Fibroblast of lung (primary cell): ENCODE measurements at regions not wholly inside any gene's neighbourhood (a gene's known extent, or its start where the extent isn't known, plus 50 kb on each side); places are given as distances from the start of the nearest gene placed in this dataset.

Experiments
- EZH2 ChIP-seq: IDR thresholded peaks from 2 replicates; pipeline ENCODE4 v1.5.1; 2012; ENCODE audit warnings: low read length, control low read depth, mild to moderate bottlenecking; ENCODE audit errors: missing control alignments
- TF ChIP-seq, protein P1 (sequence below), 2 donors: IDR thresholded peaks in 1 of 2; conservative IDR thresholded peaks in 1 of 2; 1 replicate in 1 of 2; 2 replicates in 1 of 2; pipeline ENCODE4 v1.5.1; 2011 to 2012; ENCODE audit warnings: low read length in 2 of 2, control low read depth in 1 of 2, inconsistent platforms in 1 of 2, low read depth in 1 of 2, mild to moderate bottlenecking in 1 of 2

DNA sequence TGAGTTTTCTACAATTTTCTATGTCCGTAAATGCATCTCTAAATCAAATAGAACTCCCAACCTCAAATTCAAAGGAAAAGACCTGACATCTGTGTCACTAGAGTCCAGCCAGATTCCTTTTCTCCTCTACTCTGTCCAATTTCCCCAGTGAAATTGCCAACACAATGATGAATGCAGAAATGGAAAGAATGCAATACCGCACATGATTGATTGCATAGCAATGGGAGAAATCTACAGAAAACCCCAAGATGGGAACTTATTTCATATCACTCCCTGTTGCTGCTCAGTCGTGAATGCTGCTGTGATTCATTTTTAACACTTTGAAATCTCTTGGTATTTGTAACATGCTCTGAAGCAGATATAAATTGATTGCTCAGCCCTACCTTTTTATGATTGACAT lies 355.1 kb upstream of the TUSC1 start:
- TF ChIP-seq, protein P1, sequence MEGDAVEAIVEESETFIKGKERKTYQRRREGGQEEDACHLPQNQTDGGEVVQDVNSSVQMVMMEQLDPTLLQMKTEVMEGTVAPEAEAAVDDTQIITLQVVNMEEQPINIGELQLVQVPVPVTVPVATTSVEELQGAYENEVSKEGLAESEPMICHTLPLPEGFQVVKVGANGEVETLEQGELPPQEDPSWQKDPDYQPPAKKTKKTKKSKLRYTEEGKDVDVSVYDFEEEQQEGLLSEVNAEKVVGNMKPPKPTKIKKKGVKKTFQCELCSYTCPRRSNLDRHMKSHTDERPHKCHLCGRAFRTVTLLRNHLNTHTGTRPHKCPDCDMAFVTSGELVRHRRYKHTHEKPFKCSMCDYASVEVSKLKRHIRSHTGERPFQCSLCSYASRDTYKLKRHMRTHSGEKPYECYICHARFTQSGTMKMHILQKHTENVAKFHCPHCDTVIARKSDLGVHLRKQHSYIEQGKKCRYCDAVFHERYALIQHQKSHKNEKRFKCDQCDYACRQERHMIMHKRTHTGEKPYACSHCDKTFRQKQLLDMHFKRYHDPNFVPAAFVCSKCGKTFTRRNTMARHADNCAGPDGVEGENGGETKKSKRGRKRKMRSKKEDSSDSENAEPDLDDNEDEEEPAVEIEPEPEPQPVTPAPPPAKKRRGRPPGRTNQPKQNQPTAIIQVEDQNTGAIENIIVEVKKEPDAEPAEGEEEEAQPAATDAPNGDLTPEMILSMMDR (conservative IDR thresholded peaks at IDR 0.05 in 1 of 2, IDR thresholded peaks at IDR 0.05 in 1 of 2; ENCODE audit: low read depth in 1 of 2, low read length in 2 of 2), result no peak
- TF ChIP-seq EZH2, result no peak
